K562 (cell line): ENCODE measurements at regions not wholly inside any gene's neighbourhood (a gene's known extent, or its start where the extent isn't known, plus 50 kb on each side); places are given as distances from the start of the nearest gene placed in this dataset.
"Not testable (repeated sequence)": the region's sequence is repeated elsewhere in the genome, so short reads cannot be mapped to it uniquely, and the experiment has no call there.

Experiments used
- ATAC-seq: fragments of 200-7000 bp; cut with Tn5 transposase; 3 replicates; pipeline ENCODE4 v1.9.1; 2020; ENCODE audit warnings: moderate library complexity
- BruUV-seq: library from RNA; stranded (reverse); fragments of 400-500 nt; replicated peaks from 2 replicates; lab custom pipeline; 2021; lab: Mats Ljungman, UMichigan
- CTCF ChIA-PET: fragments of 300-600 bp; formaldehyde crosslinking; extraction: SDS; loops from one replicate; lab custom pipeline; 2021; ENCODE audit warnings: low intra/inter-chr PET ratio; lab: Yijun Ruan, JAX
- POLR2A ChIA-PET: fragments of 300-600, 350-650 bp; sonication (Branson Sonifier 250); formaldehyde crosslinking; extraction: SDS; loops from one replicate; lab custom pipeline; 2021; ENCODE audit warnings: antibody characterized with exemption, inconsistent platforms; lab: Yijun Ruan, JAX
- DNase-seq, 4 experiments: peaks; one replicate each; pipeline versions ENCODE4 v3.0.0 to v3.0.0-alpha.2; 2011 to 2018; ENCODE audit warnings: low spot score in 3 of 4, mixed read lengths in 3 of 4; ENCODE audit errors: extremely low read depth in 1 of 4
- FAIRE-seq: peaks from 2 replicates; lab custom pipeline; 2011; peaks lifted over from hg19 to GRCh38; lab: Jason Lieb, UNC
- H2AFZ ChIP-seq: 2 replicates; pipeline ENCODE4 v1.6.0; 2011; ENCODE audit warnings: low read depth, low read length, control low read depth, inconsistent platforms
- H3K27ac ChIP-seq: fragments of 200-600 bp; 3 replicates; pipeline ENCODE4 v1.8.0; 2011; ENCODE audit warnings: low read depth, mild to moderate bottlenecking, control low read depth, inconsistent platforms, low read length, moderate library complexity, mixed read lengths; ENCODE audit errors: extremely low read depth
- H3K27me3 ChIP-seq, 2 experiments: fragments of 300-600 bp in 1 of 2; 2 replicates in 1 of 2; 3 replicates in 1 of 2; pipeline versions ENCODE4 v1.6.0 to v1.8.0; 2011; ENCODE audit warnings: inconsistent platforms in 2 of 2, low read length in 2 of 2, mild to moderate bottlenecking in 1 of 2, mixed read lengths in 1 of 2, moderate library complexity in 1 of 2; ENCODE audit not compliant: control insufficient read depth in 2 of 2, insufficient read depth in 2 of 2
- H3K36me3 ChIP-seq: fragments of 300-600 bp; 3 replicates; pipeline ENCODE4 v1.8.0; 2011; ENCODE audit warnings: mild to moderate bottlenecking, low read length, inconsistent platforms; ENCODE audit not compliant: control insufficient read depth, insufficient read depth
- H3K4me1 ChIP-seq, 2 experiments: fragments of 200-600 bp in 1 of 2; replicated peaks in 1 of 2; 2 replicates in 1 of 2; 3 replicates in 1 of 2; pipeline versions ENCODE4 v1.5.1 to v1.8.0; 2011; ENCODE audit warnings: inconsistent platforms in 2 of 2, low read length in 2 of 2, mild to moderate bottlenecking in 1 of 2, mixed read lengths in 1 of 2, moderate library complexity in 1 of 2; ENCODE audit not compliant: control insufficient read depth in 2 of 2, insufficient read depth in 2 of 2
- H3K4me2 ChIP-seq: 2 replicates; pipeline ENCODE4 v1.6.1; 2011; ENCODE audit warnings: low read length, control low read depth, inconsistent platforms, mixed read lengths; ENCODE audit not compliant: insufficient read depth
- H3K4me3 ChIP-seq: fragments of 200-600 bp; sonication (generic), shearing (Covaris generic); 2 replicates; pipeline ENCODE4 v1.5.1; 2016; ENCODE audit warnings: control low read depth, inconsistent platforms
- H3K79me2 ChIP-seq: fragments of 200-600 bp; 3 replicates; pipeline ENCODE4 v1.8.0; 2011; ENCODE audit warnings: low read length, inconsistent platforms; ENCODE audit not compliant: control insufficient read depth, insufficient read depth
- H3K9ac ChIP-seq, 2 experiments: 2 replicates each; pipeline versions ENCODE4 v1.6.0 to v1.6.1; 2011; ENCODE audit warnings: low read depth in 2 of 2, low read length in 2 of 2, control low read depth in 1 of 2, inconsistent platforms in 1 of 2, mild to moderate bottlenecking in 1 of 2, mixed read lengths in 1 of 2; ENCODE audit not compliant: insufficient read depth in 1 of 2
- H3K9me1 ChIP-seq: one replicate; pipeline ENCODE4 v1.6.0; 2011; ENCODE audit warnings: inconsistent platforms, mild to moderate bottlenecking, low read length, moderate library complexity; ENCODE audit not compliant: control insufficient read depth, insufficient read depth
- H3K9me3 ChIP-seq: replicated peaks from 2 replicates; pipeline ENCODE4 v1.5.1; 2011; ENCODE audit warnings: low read depth, low read length, inconsistent platforms; ENCODE audit not compliant: control insufficient read depth, insufficient read depth
- H4K20me1 ChIP-seq: replicated peaks from 2 replicates; pipeline ENCODE4 v1.6.1; 2011; ENCODE audit warnings: low read length, inconsistent platforms, mixed read lengths; ENCODE audit not compliant: control insufficient read depth, insufficient read depth
- BCOR ChIP-seq: fragments of 450-650 bp; IDR thresholded peaks from 2 replicates; pipeline ENCODE4 v1.6.1; 2016
- CBX5 ChIP-seq: IDR thresholded peaks from 2 replicates; pipeline ENCODE4 v1.6.1; 2014; ENCODE audit warnings: low read depth, borderline replicate concordance
- CEBPG ChIP-seq, 3 experiments: fragments of 200-800 bp in 1 of 3; sonication (Bioruptor generic) in 1 of 3; sonication (generic) in 1 of 3; formaldehyde crosslinking in 1 of 3; IDR thresholded peaks in 2 of 3; conservative IDR thresholded peaks in 1 of 3; 2 replicates each; pipeline versions ENCODE4 v1.6.1 to v1.8.0; 2016 to 2022; ENCODE audit warnings: missing compliant biosample characterization in 2 of 3, missing genetic modification characterization in 2 of 3, mild to moderate bottlenecking in 1 of 3, missing genetic modification reagents in 1 of 3
- NCOA2 ChIP-seq, 2 experiments: fragments of 450-650 bp; IDR thresholded peaks; 2 replicates each; pipeline ENCODE4 v1.6.1; 2018; ENCODE audit warnings: mild to moderate bottlenecking in 2 of 2, moderate library complexity in 1 of 2; ENCODE audit not compliant: partially characterized antibody in 2 of 2
- NONO ChIP-seq, 2 experiments: fragments of 200-400 bp in 1 of 2; fragments of 450-650 bp in 1 of 2; formaldehyde crosslinking in 1 of 2; IDR thresholded peaks; 2 replicates each; pipeline ENCODE4 v1.6.1; 2017; ENCODE audit warnings: low read depth in 2 of 2, mild to moderate bottlenecking in 2 of 2, moderate library complexity in 2 of 2, low read length in 1 of 2
- SIRT6 ChIP-seq: IDR thresholded peaks from one replicate; pipeline ENCODE4 v1.6.1; 2012; ENCODE audit warnings: low read depth, mild to moderate bottlenecking, control low read depth, inconsistent platforms, low read length, moderate library complexity
- ZNF197 ChIP-seq: fragments of 200-800 bp; sonication (Bioruptor generic); IDR thresholded peaks from 2 replicates; pipeline ENCODE4 v1.6.1; 2016; ENCODE audit warnings: low read depth, missing genetic modification characterization, missing compliant biosample characterization
- WGBS: fragments of 100-300 bp; shearing (Covaris generic); methylation state at CpG from one replicate; pipeline ENCODE4 v1.1.6; 2016; ENCODE audit warnings: low coverage, mixed read lengths; ENCODE audit not compliant: insufficient coverage; ENCODE audit errors: missing lambda C conversion rate; 5-methylcytosine and 5-hydroxymethylcytosine counted together
- in situ Hi-C: fragments of 300-500 bp; cut with MboI; formaldehyde crosslinking; loops from 4 replicates; pipeline ENCODE4 v1.15.0; 2018; ENCODE audit warnings: inconsistent platforms, mixed read lengths
- intact Hi-C: fragments of 100-400 bp; cut with micrococcal nuclease; formaldehyde crosslinking; loops from 2 replicates; pipeline ENCODE4 v1.14.2; 2022

DNA sequence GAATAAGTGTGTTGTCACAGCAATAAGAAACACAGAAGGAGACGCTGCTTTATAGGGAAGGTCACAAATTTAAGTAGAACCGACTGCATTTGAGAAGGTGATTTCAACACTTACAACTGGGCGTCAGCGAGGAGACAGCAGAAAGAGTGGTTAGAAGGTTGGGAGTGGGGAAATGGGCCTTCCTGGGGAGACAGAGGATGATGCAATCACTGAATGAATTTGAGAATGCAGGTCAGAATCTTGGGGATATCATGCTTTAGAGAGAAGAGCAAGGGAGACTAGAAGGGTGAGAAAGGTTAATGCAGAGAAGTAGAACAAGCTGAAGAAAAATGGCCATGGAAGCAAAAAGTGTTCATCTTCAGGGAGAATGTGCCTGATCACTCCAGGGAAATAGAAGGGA, 616.1 kb upstream of the FAM98A start:
- Histone ChIP-seq H3K4me2 (no peak overlapping the region), H3K27me3 (no peaks in the 10 kb centered on the region), H4K20me1 (no peaks in the 10 kb centered on the region), H3K9me3 (no peaks in the 10 kb centered on the region), H3K4me1 (no peaks in the 10 kb centered on the region), H3K4me3 (no peak overlapping the region), H3K27ac (no peak overlapping the region), H3K9ac (no peak overlapping the region), H3K36me3 (no peaks in the 10 kb centered on the region), H2AFZ (no peak overlapping the region), H3K79me2 (no peaks in the 10 kb centered on the region), H3K9me1 (no peaks in the 10 kb centered on the region)
- intact Hi-C loops (no loop called here), in situ Hi-C loops (no loop called here)
- BruUV-seq = no TSS peak
- 2% methylated on average over 4 of the region's 4 CpGs for WGBS
- DNase-seq (no peak), ATAC-seq (no peak), FAIRE-seq (no peak)
- TF ChIP-seq NONO (IDR thresholded peaks at IDR 0.05; ENCODE audit: low read depth in 2 of 2, low read length in 1 of 2) = no peak
- TF ChIP-seq SIRT6 = no peak
- no peak for TF ChIP-seq BCOR
- TF ChIP-seq NCOA2 (IDR thresholded peaks at IDR 0.05; ENCODE audit: partially characterized antibody in 2 of 2) = no peak
- TF ChIP-seq CEBPG (CRISPR knock-in tag; IDR thresholded peaks at IDR 0.05) = no peak
- TF ChIP-seq CEBPG (tag; conservative IDR thresholded peaks at IDR 0.05 in 1 of 2, IDR thresholded peaks at IDR 0.05 in 1 of 2) = 0 out of 4 replicates have a peak, but pooled peaks of 1 of the 2 experiments have one; percentile 33
- TF ChIP-seq ZNF197 (CRISPR knock-in tag) = no peak
- CTCF ChIA-PET = no interaction called here
- POLR2A ChIA-PET = no interaction called here

DNA sequence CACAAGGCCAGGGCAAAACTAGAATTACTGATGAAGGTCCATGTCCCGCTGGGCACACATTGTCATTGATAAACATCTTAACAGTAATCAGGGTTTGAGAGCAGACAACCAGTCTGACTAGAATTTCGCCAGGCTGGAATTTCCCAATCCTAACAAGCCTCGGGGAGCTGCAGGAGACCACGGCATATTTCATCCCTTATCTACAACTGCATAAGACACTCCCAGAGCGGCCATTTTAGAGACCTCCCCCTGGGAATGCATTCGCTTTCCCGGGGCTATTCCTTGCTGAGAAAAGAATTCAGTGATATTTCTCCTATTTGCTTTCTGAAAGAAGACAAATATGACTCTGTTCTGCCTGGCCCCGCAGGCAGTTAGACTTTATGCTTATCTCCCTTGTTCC, 611.3 kb upstream of the FAM98A start:
- H3K4me3 ChIP-seq, H3K9me3 ChIP-seq, H3K27ac ChIP-seq, H2AFZ ChIP-seq, FAIRE-seq, POLR2A ChIA-PET, H3K79me2 ChIP-seq, ATAC-seq, H3K4me1 ChIP-seq, in situ Hi-C loops, H4K20me1 ChIP-seq, H3K4me2 ChIP-seq, intact Hi-C loops, BruUV-seq, CTCF ChIA-PET, H3K9ac ChIP-seq, H3K36me3 ChIP-seq, H3K9me1 ChIP-seq, H3K27me3 ChIP-seq: not testable (repeated sequence)
- peak in 1 of 4 experiments; percentile 1 for DNase-seq
- 0% methylated on average over 8 of the region's 8 CpGs for WGBS
- TF ChIP-seq CBX5 = peak; percentile 57; the same call in 1 of the 2 replicates
